H9 (cell line): ENCODE measurements at regions not wholly inside any gene's neighbourhood (a gene's known extent, or its start where the extent isn't known, plus 50 kb on each side); places are given as distances from the start of the nearest gene placed in this dataset.
A peak's percentile ranks its signal among the peaks of the same experiment; 100 is the strongest.

Experiments used
- DNase-seq: peaks from one replicate; pipeline ENCODE4 v3.0.0-alpha.2; 2017
- H2AFZ ChIP-seq: one replicate; pipeline ENCODE4 v1.6.1; 2013; ENCODE audit warnings: mild to moderate bottlenecking, low read length, control low read depth, moderate library complexity
- H2AK5ac ChIP-seq: 2 replicates; pipeline ENCODE4 v1.6.1; 2013; ENCODE audit warnings: low read length, control low read depth, mixed read lengths; ENCODE audit not compliant: insufficient read length
- H2BK120ac ChIP-seq: one replicate; pipeline ENCODE4 v1.6.1; 2013; ENCODE audit warnings: low read depth, mild to moderate bottlenecking, low read length, control low read depth, inconsistent platforms; ENCODE audit not compliant: poor library complexity, severe bottlenecking
- H2BK12ac ChIP-seq: 2 replicates; pipeline ENCODE4 v1.6.1; 2013; ENCODE audit warnings: low read length, control low read depth, mixed read lengths, low read depth; ENCODE audit not compliant: insufficient read length
- H2BK15ac ChIP-seq: 2 replicates; pipeline ENCODE4 v1.6.1; 2013; ENCODE audit warnings: low read depth, low read length, control low read depth
- H2BK20ac ChIP-seq: one replicate; pipeline ENCODE4 v1.6.1; 2013; ENCODE audit warnings: low read depth, mild to moderate bottlenecking, low read length, control low read depth, inconsistent platforms; ENCODE audit not compliant: poor library complexity, severe bottlenecking
- H2BK5ac ChIP-seq: 2 replicates; pipeline ENCODE4 v1.6.1; 2013; ENCODE audit warnings: low read length, control low read depth, mixed read lengths; ENCODE audit not compliant: insufficient read length
- H3K14ac ChIP-seq: 2 replicates; pipeline ENCODE4 v1.6.1; 2013; ENCODE audit warnings: low read length, control low read depth; ENCODE audit not compliant: insufficient read depth
- H3K18ac ChIP-seq: 2 replicates; pipeline ENCODE4 v1.6.1; 2013; ENCODE audit warnings: low read depth, mild to moderate bottlenecking, mixed read lengths, low read length, control low read depth; ENCODE audit not compliant: insufficient read length
- H3K23ac ChIP-seq: 2 replicates; pipeline ENCODE4 v1.6.1; 2013; ENCODE audit warnings: low read length, control low read depth, mixed read lengths, low read depth; ENCODE audit not compliant: insufficient read length
- H3K23me2 ChIP-seq: 2 replicates; pipeline ENCODE4 v1.6.1; 2013; ENCODE audit warnings: low read depth, mild to moderate bottlenecking, mixed read lengths, low read length, control low read depth; ENCODE audit not compliant: insufficient read length, poor library complexity, severe bottlenecking
- H3K27ac ChIP-seq: 2 replicates; pipeline ENCODE4 v1.5.1; 2013; ENCODE audit warnings: low read length, control low read depth, mixed read lengths, low read depth; ENCODE audit not compliant: insufficient read length
- H3K27me3 ChIP-seq: 2 replicates; pipeline ENCODE4 v1.6.1; 2013; ENCODE audit warnings: low read length, control low read depth, inconsistent platforms; ENCODE audit not compliant: insufficient read depth
- H3K4ac ChIP-seq: 2 replicates; pipeline ENCODE4 v1.6.1; 2013; ENCODE audit warnings: low read depth, mild to moderate bottlenecking, control low read depth, inconsistent platforms, low read length, moderate library complexity
- H3K4me1 ChIP-seq: 2 replicates; pipeline ENCODE4 v1.6.1; 2013; ENCODE audit warnings: low read length, control low read depth, inconsistent platforms; ENCODE audit not compliant: insufficient read depth
- H3K4me2 ChIP-seq: 2 replicates; pipeline ENCODE4 v1.6.1; 2013; ENCODE audit warnings: low read length, control low read depth, mixed read lengths; ENCODE audit not compliant: insufficient read length, insufficient read depth
- H3K56ac ChIP-seq: 2 replicates; pipeline ENCODE4 v1.6.1; 2013; ENCODE audit warnings: low read depth, mild to moderate bottlenecking, mixed read lengths, low read length, control low read depth; ENCODE audit not compliant: insufficient read length
- H3K79me1 ChIP-seq: 2 replicates; pipeline ENCODE4 v1.6.1; 2013; ENCODE audit warnings: low read depth, mild to moderate bottlenecking, moderate library complexity, low read length, control low read depth, inconsistent platforms; ENCODE audit not compliant: insufficient read depth, poor library complexity, severe bottlenecking
- H3K79me2 ChIP-seq: 2 replicates; pipeline ENCODE4 v1.6.1; 2013; ENCODE audit warnings: low read length, control low read depth, inconsistent platforms; ENCODE audit not compliant: insufficient read depth
- H3K9ac ChIP-seq: 2 replicates; pipeline ENCODE4 v1.6.1; 2013; ENCODE audit warnings: low read length, control low read depth, mixed read lengths; ENCODE audit not compliant: insufficient read length; ENCODE audit errors: extremely low read depth
- H3K9me3 ChIP-seq: one replicate; pipeline ENCODE4 v1.6.1; 2013; ENCODE audit warnings: low read depth, low read length, inconsistent platforms; ENCODE audit not compliant: control insufficient read depth
- H3T11ph ChIP-seq: one replicate; pipeline ENCODE4 v1.6.1; 2013; ENCODE audit warnings: mild to moderate bottlenecking, low read length, control low read depth, inconsistent platforms
- H4K20me1 ChIP-seq: one replicate; pipeline ENCODE4 v1.6.1; 2013; ENCODE audit not compliant: control insufficient read depth, insufficient read length, insufficient read depth
- H4K5ac ChIP-seq: 2 replicates; pipeline ENCODE4 v1.6.1; 2013; ENCODE audit warnings: low read depth, mild to moderate bottlenecking, mixed read lengths, low read length, control low read depth; ENCODE audit not compliant: insufficient read length
- H4K8ac ChIP-seq: replicated peaks from 2 replicates; pipeline ENCODE4 v1.6.1; 2013; ENCODE audit warnings: low read length, control low read depth, mixed read lengths, low read depth; ENCODE audit not compliant: insufficient read length
- H4K91ac ChIP-seq: 2 replicates; pipeline ENCODE4 v1.6.1; 2013; ENCODE audit warnings: low read depth, mild to moderate bottlenecking, moderate library complexity, mixed read lengths, low read length, control low read depth; ENCODE audit not compliant: insufficient read length
- H3K27ac Mint-ChIP-seq, 3 experiments: 2 replicates in 2 of 3; 3 replicates in 1 of 3; pipeline ENCODE4 v1.8.0; 2020 to 2021; ENCODE audit warnings: mixed read lengths in 3 of 3, mild to moderate bottlenecking in 1 of 3, moderate library complexity in 1 of 3
- H3K27me3 Mint-ChIP-seq: 2 replicates; pipeline ENCODE4 v1.8.0; 2021; ENCODE audit warnings: low read depth, mild to moderate bottlenecking, moderate library complexity, mixed read lengths
- H3K36me3 Mint-ChIP-seq, 3 experiments: 2 replicates in 2 of 3; 3 replicates in 1 of 3; pipeline ENCODE4 v1.8.0; 2020 to 2021; ENCODE audit warnings: low read depth in 3 of 3, mixed read lengths in 3 of 3; ENCODE audit not compliant: insufficient read depth in 1 of 3
- H3K4me1 Mint-ChIP-seq, 2 experiments: 2 replicates each; pipeline ENCODE4 v1.8.0; 2020; ENCODE audit warnings: mixed read lengths in 2 of 2
- H3K4me3 Mint-ChIP-seq, 2 experiments: 2 replicates in 1 of 2; 3 replicates in 1 of 2; pipeline ENCODE4 v1.8.0; 2020 to 2021; ENCODE audit warnings: mild to moderate bottlenecking in 2 of 2, mixed read lengths in 2 of 2, moderate library complexity in 1 of 2
- H3K9me3 Mint-ChIP-seq, 2 experiments: 2 replicates in 1 of 2; 3 replicates in 1 of 2; pipeline ENCODE4 v1.8.0; 2020; ENCODE audit warnings: mild to moderate bottlenecking in 2 of 2, mixed read lengths in 2 of 2, moderate library complexity in 1 of 2
- CTCF ChIP-seq: fragments of 200-600 bp; sonication (generic); conservative IDR thresholded peaks from 3 replicates; pipeline ENCODE4 v1.8.0; 2021; ENCODE audit warnings: antibody characterized with exemption, mild to moderate bottlenecking
- WGBS: extraction: QIAGEN DNeasy Blood & Tissue Kit; methylation state at CpG from one replicate; pipeline ENCODE4 v1.1.7; 2013; ENCODE audit warnings: missing lambda C conversion rate, low lambda C conversion rate, mixed read lengths; ENCODE audit not compliant: insufficient read length; ENCODE audit errors: extremely low coverage; 5-methylcytosine and 5-hydroxymethylcytosine counted together

GRCh38 chr11:71145368-71145767, 107.0 kb downstream of the SHANK2 start:
- Histone ChIP-seq H4K8ac (no peak overlapping the region), H3K79me2 (no peaks in the 10 kb centered on the region), H3K79me1 (no peaks in the 10 kb centered on the region), H3K27ac (no peak overlapping the region), H2BK20ac (no peak overlapping the region), H2AFZ (no peak overlapping the region), H3K9me3 (no peaks in the 10 kb centered on the region), H2BK120ac (no peak overlapping the region), H3K9ac (no peak overlapping the region), H2AK5ac (no peak overlapping the region), H3K23me2 (no peaks in the 10 kb centered on the region), H3K56ac (no peak overlapping the region), H3K27me3 (no peaks in the 10 kb centered on the region), H3K4me1 (no peaks in the 10 kb centered on the region), H2BK15ac (no peak overlapping the region), H3K4ac (no peak overlapping the region), H4K5ac (no peak overlapping the region), H3K14ac (no peak overlapping the region), H4K20me1 (no peaks in the 10 kb centered on the region), H3T11ph (no peak overlapping the region), H4K91ac (no peak overlapping the region), H3K23ac (no peak overlapping the region), H3K4me2 (no peak overlapping the region), H2BK5ac (no peak overlapping the region), H3K18ac (no peak overlapping the region), H2BK12ac (no peak overlapping the region)
- no peak for DNase-seq
- no peak for TF ChIP-seq CTCF
- no CpG with 5 or more reads among the region's 9 CpGs for WGBS
- peaks cover 0 to 8% (median 8%) of the 10 kb centered on the region in 3 experiments; a peak in 4 of 7 replicates for H3K36me3 Mint-ChIP-seq
- H3K4me1 Mint-ChIP-seq, result peaks cover 6 to 12% of the 10 kb centered on the region in 2 experiments
- no peaks in the 10 kb centered on the region for H3K9me3 Mint-ChIP-seq
- no peak overlapping the region for H3K4me3 Mint-ChIP-seq
- H3K27me3 Mint-ChIP-seq, result no peaks in the 10 kb centered on the region
- peak overlapping the region in 1 of 3 experiments; percentile 94; a peak in 1 of 7 replicates for H3K27ac Mint-ChIP-seq
